ENCODE measurements at regions not wholly inside any gene's neighbourhood (a gene's known extent, or its start where the extent isn't known, plus 50 kb on each side); places are given as distances from the start of the nearest gene placed in this dataset.

- no peak for DNase-seq (ENCODE audit: low spot score)
These were observed 657.3 kb downstream of the BCL11B start for GRCh38 chr14:98614741-98615140.

- DNase-seq (ENCODE audit: low spot score) = no peak
These were observed 649.6 kb downstream of the BCL11B start for GRCh38 chr14:98622208-98623051.

GRCh38 chr14:98623788-98624415 lies 648.1 kb downstream of the BCL11B start:
- no peak for DNase-seq (ENCODE audit: low spot score)

GRCh38 chr14:98633380-98633779 lies 638.6 kb downstream of the BCL11B start:
- DNase-seq (ENCODE audit: low spot score) = no peak

GRCh38 chr14:98634043-98634820 lies 637.8 kb downstream of the BCL11B start:
- DNase-seq (ENCODE audit: low spot score) = no peak

GRCh38 chr14:98638366-98638765 lies 633.6 kb downstream of the BCL11B start:
- no peak for DNase-seq (ENCODE audit: low spot score)

- DNase-seq (ENCODE audit: low spot score) = no peak
These were observed 624.2 kb downstream of the BCL11B start for GRCh38 chr14:98647754-98648153.

- no peak for DNase-seq (ENCODE audit: low spot score)
These were observed 621.0 kb downstream of the BCL11B start for GRCh38 chr14:98651037-98651436.

- DNase-seq (ENCODE audit: low spot score) = no peak
These were observed 607.0 kb downstream of the BCL11B start for GRCh38 chr14:98665007-98665406.

GRCh38 chr14:98666545-98666944 lies 605.5 kb downstream of the BCL11B start:
- no peak for DNase-seq (ENCODE audit: low spot score)

- no peak for DNase-seq (ENCODE audit: low spot score)
These were observed 590.0 kb downstream of the BCL11B start for GRCh38 chr14:98682033-98682432.

- no peak for DNase-seq (ENCODE audit: low spot score)
These were observed 589.3 kb downstream of the BCL11B start for GRCh38 chr14:98682726-98683125.

- DNase-seq (ENCODE audit: low spot score) = no peak
These were observed 587.5 kb downstream of the BCL11B start for GRCh38 chr14:98684468-98684867.

GRCh38 chr14:98685725-98686124 lies 586.3 kb downstream of the BCL11B start:
- DNase-seq (ENCODE audit: low spot score) = no peak

GRCh38 chr14:98688446-98688845 lies 583.6 kb downstream of the BCL11B start:
- no peak for DNase-seq (ENCODE audit: low spot score)

- DNase-seq (ENCODE audit: low spot score) = no peak
These were observed 582.0 kb downstream of the BCL11B start for GRCh38 chr14:98689951-98690350.

- no peak for DNase-seq (ENCODE audit: low spot score)
These were observed 579.2 kb downstream of the BCL11B start for GRCh38 chr14:98692832-98693231.

GRCh38 chr14:98694541-98694940 lies 577.5 kb downstream of the BCL11B start:
- DNase-seq (ENCODE audit: low spot score) = no peak

GRCh38 chr14:98695809-98696208 lies 576.2 kb downstream of the BCL11B start:
- DNase-seq (ENCODE audit: low spot score) = no peak

- DNase-seq (ENCODE audit: low spot score) = no peak
These were observed 573.7 kb downstream of the BCL11B start for GRCh38 chr14:98698341-98698740.

GRCh38 chr14:98700748-98701147 lies 571.2 kb downstream of the BCL11B start:
- DNase-seq (ENCODE audit: low spot score) = no peak

GRCh38 chr14:98701377-98701776 lies 570.6 kb downstream of the BCL11B start:
- no peak for DNase-seq (ENCODE audit: low spot score)

- no peak for DNase-seq (ENCODE audit: low spot score)
These were observed 567.6 kb downstream of the BCL11B start for GRCh38 chr14:98704441-98704840.
